Kidney epithelial cell (primary cell): ENCODE measurements at regions not wholly inside any gene's neighbourhood (a gene's known extent, or its start where the extent isn't known, plus 50 kb on each side); places are given as distances from the start of the nearest gene placed in this dataset.

Experiments
- DNase-seq: peaks from one replicate; pipeline ENCODE4 v3.0.0-alpha.2; 2010; ENCODE audit warnings: low read depth
- H3K27me3 ChIP-seq: 2 replicates; pipeline ENCODE4 v1.6.0; 2011; ENCODE audit warnings: low read length; ENCODE audit not compliant: control insufficient read depth, insufficient read depth
- H3K36me3 ChIP-seq: 2 replicates; pipeline ENCODE4 v1.5.1; 2011; ENCODE audit warnings: low read length; ENCODE audit not compliant: control insufficient read depth, insufficient read depth
- H3K4me3 ChIP-seq: 2 replicates; pipeline ENCODE4 v1.5.1; 2011; ENCODE audit warnings: low read depth, mild to moderate bottlenecking, control low read depth, low read length
- CTCF ChIP-seq: IDR thresholded peaks from 2 replicates; pipeline ENCODE4 v1.5.1; 2011; ENCODE audit warnings: mild to moderate bottlenecking, moderate library complexity, low read length, control low read depth, inconsistent platforms; ENCODE audit not compliant: insufficient read depth, poor library complexity, severe bottlenecking

- Histone ChIP-seq H3K27me3 (no peaks in the 10 kb centered on the region), H3K36me3 (no peaks in the 10 kb centered on the region), H3K4me3 (no peak overlapping the region)
- TF ChIP-seq CTCF, result no peak
- DNase-seq, result peak; percentile 28
Observed at GRCh38 chr7:124462249-124462648, 303.3 kb downstream of the GPR37 start.

GRCh38 chr7:124460555-124460954 lies 305.0 kb downstream of the GPR37 start:
- Histone ChIP-seq H3K36me3 (no peaks in the 10 kb centered on the region), H3K27me3 (no peaks in the 10 kb centered on the region), H3K4me3 (no peak overlapping the region)
- DNase-seq, result no peak
- no peak for TF ChIP-seq CTCF

- no peaks in the 10 kb centered on the region for H3K36me3 ChIP-seq
- H3K4me3 ChIP-seq, result no peak overlapping the region
- no peaks in the 10 kb centered on the region for H3K27me3 ChIP-seq
- DNase-seq, result no peak
- no peak for TF ChIP-seq CTCF
Observed at GRCh38 chr7:124460056-124460450, 305.5 kb downstream of the GPR37 start.

DNA sequence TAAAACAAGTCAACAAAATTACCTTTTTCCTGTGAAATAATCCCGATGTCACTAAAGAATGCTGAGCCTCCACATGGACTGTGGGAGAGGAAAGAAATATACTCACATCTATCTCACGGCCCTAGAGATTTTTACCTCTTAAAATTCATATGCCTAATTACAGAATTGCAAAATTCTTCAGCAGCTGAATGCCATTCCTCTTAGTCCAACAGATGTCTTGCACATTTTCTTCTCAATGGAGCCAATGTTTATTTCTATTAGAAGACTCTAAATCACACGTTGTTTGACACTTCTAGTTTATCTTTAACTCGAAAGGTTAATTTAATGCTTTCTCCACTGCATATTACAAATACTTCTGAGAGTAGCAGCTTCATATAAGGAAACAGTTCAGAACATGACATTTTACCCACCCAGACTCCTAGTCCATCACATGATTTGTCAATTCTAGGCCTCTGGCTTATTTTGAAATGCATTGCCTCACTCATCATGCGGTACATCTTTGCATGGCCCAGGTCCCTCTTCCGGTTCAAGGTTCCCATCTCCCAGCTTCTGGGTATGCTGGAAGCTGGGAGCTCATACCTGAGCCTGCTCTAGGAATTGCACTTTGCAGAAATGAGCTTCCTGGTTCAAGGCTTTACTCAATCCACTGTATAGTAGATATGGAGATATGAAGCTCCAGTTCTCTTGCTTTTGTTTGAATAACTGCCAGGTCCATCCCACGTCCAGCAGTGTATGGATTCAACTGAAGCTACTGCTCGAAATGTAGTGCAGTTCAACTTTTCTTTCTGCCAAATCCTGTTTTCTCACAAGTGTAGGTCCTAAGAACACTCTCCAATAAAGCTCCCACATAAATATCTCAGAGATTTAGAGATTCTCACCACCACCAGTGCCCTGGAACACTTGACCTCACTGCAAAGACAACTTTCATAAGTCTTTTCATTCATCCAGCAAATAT lies 306.2 kb downstream of the GPR37 start:
- peak; percentile 73 for DNase-seq
- H3K36me3 ChIP-seq, result no peaks in the 10 kb centered on the region
- TF ChIP-seq CTCF, result no peak
- H3K4me3 ChIP-seq, result no peak overlapping the region
- no peaks in the 10 kb centered on the region for H3K27me3 ChIP-seq

DNA sequence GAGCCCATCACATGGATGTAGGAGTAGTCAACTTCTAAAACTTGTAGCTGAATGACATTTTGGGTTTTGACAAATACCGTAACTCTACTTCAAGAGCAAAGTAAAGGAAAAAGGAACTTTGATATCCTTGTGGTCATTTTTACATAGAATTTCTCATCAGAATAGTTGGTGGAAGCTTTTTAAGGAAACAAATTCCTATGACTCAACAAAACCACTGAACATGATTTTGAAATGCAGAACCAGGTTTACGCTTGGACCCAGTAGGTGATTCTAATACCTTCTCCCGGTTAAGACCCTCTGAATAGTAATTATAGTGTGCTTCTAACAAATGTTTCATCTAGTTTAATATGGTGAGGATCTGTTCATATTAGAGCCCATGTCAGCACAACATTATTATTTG lies 307.8 kb downstream of the GPR37 start:
- no peak overlapping the region for H3K4me3 ChIP-seq
- DNase-seq, result peak; percentile 26
- no peaks in the 10 kb centered on the region for H3K36me3 ChIP-seq
- no peaks in the 10 kb centered on the region for H3K27me3 ChIP-seq
- no peak for TF ChIP-seq CTCF
